PC-3 (cell line): ENCODE measurements at regions not wholly inside any gene's neighbourhood (a gene's known extent, or its start where the extent isn't known, plus 50 kb on each side); places are given as distances from the start of the nearest gene placed in this dataset.

Source experiments
- ATAC-seq: fragments of 200-7000 bp; cut with Tn5 transposase; 2 replicates; pipeline ENCODE4 v1.9.1; 2020; ENCODE audit warnings: mild to moderate bottlenecking, moderate library complexity
- BruUV-seq: library from RNA; stranded (reverse); fragments of 400-500 nt; replicated peaks from 2 replicates; lab custom pipeline; 2021; lab: Mats Ljungman, UMichigan
- CTCF ChIA-PET: fragments of 300-600 bp; sonication (Branson Sonifier 250); formaldehyde crosslinking; loops from one replicate; lab custom pipeline; 2022; ENCODE audit warnings: antibody characterized with exemption; lab: Charles Lee
- POLR2A ChIA-PET: fragments of 300-600 bp; sonication (Branson Sonifier 250); formaldehyde crosslinking; loops from one replicate; lab custom pipeline; 2022; ENCODE audit warnings: antibody characterized with exemption; ENCODE audit not compliant: unreplicated experiment; lab: Charles Lee
- DNase-seq: peaks from one replicate; pipeline ENCODE4 v3.0.0-alpha.2; 2015
- H2AFZ ChIP-seq: fragments of 300-600 bp; sonication (generic); 2 replicates; pipeline ENCODE4 v1.6.0; 2016; ENCODE audit warnings: antibody characterized with exemption, low read length
- H3F3A ChIP-seq: fragments of 300-600 bp; sonication (generic); one replicate; pipeline ENCODE4 v1.6.0; 2017; ENCODE audit warnings: antibody characterized with exemption, low read length, control low read depth, mild to moderate bottlenecking; ENCODE audit not compliant: unreplicated experiment
- H3K27ac ChIP-seq: fragments of 300-600 bp; sonication (generic); 2 replicates; pipeline ENCODE4 v1.5.1; 2016; ENCODE audit warnings: mild to moderate bottlenecking, low read length
- H3K27me3 ChIP-seq: fragments of 300-600 bp; sonication (generic); 2 replicates; pipeline ENCODE4 v1.6.1; 2016; ENCODE audit warnings: low read length, mixed read lengths
- H3K36me3 ChIP-seq: fragments of 300-600 bp; sonication (generic); 2 replicates; pipeline ENCODE4 v1.6.1; 2016; ENCODE audit warnings: low read depth, mixed run types, low read length, mixed read lengths
- H3K4me1 ChIP-seq: fragments of 300-600 bp; sonication (generic); 2 replicates; pipeline ENCODE4 v1.5.1; 2016; ENCODE audit warnings: low read length; ENCODE audit not compliant: insufficient read depth
- H3K4me2 ChIP-seq: fragments of 300-600 bp; sonication (generic); 2 replicates; pipeline ENCODE4 v1.6.0; 2016; ENCODE audit warnings: low read length
- H3K4me3 ChIP-seq: fragments of 300-600 bp; sonication (generic); 2 replicates; pipeline ENCODE4 v1.5.1; 2016; ENCODE audit warnings: mild to moderate bottlenecking, low read length, mixed read lengths
- H3K79me2 ChIP-seq: fragments of 300-600 bp; sonication (generic); 2 replicates; pipeline ENCODE4 v1.6.1; 2017; ENCODE audit warnings: low read length, mixed read lengths
- H3K9ac ChIP-seq: fragments of 300-600 bp; sonication (generic); 2 replicates; pipeline ENCODE4 v1.6.0; 2016; ENCODE audit warnings: mild to moderate bottlenecking, low read length
- H3K9me2 ChIP-seq: fragments of 300-600 bp; sonication (generic); replicated peaks from 2 replicates; pipeline ENCODE4 v1.6.1; 2016; ENCODE audit warnings: mixed run types, low read length, mixed read lengths
- H3K9me3 ChIP-seq: fragments of 300-600 bp; sonication (generic); 2 replicates; pipeline ENCODE4 v1.6.1; 2016; ENCODE audit warnings: low read length, mixed read lengths
- H4K20me1 ChIP-seq: fragments of 300-600 bp; sonication (generic); 2 replicates; pipeline ENCODE4 v1.6.1; 2016; ENCODE audit warnings: low read length, mixed read lengths
- CTCF ChIP-seq: fragments of 300-600 bp; sonication (generic); conservative IDR thresholded peaks from 2 replicates; pipeline ENCODE4 v1.5.1; 2017; ENCODE audit warnings: antibody characterized with exemption, low read depth, mild to moderate bottlenecking, low read length
- EZH2 ChIP-seq: fragments of 300-600 bp; sonication (generic); IDR thresholded peaks from one replicate; pipeline ENCODE4 v1.6.1; 2017; ENCODE audit warnings: antibody characterized with exemption, mild to moderate bottlenecking, low read length; ENCODE audit not compliant: unreplicated experiment
- EZH2phosphoT487 ChIP-seq: fragments of 300-600 bp; sonication (generic); IDR thresholded peaks from 2 replicates; pipeline ENCODE4 v1.6.1; 2018; ENCODE audit warnings: mild to moderate bottlenecking, antibody characterized with exemption, low read length, borderline replicate concordance
- intact Hi-C: fragments of 100-400 bp; cut with micrococcal nuclease; formaldehyde crosslinking; loops from 2 replicates; pipeline ENCODE4 v1.9.0; 2023

- no peak overlapping the region for H2AFZ ChIP-seq
- H3K79me2 ChIP-seq: no peaks in the 10 kb centered on the region
- H3K9me2 ChIP-seq: no peaks in the 10 kb centered on the region
- no peak for TF ChIP-seq EZH2
- TF ChIP-seq EZH2phosphoT487: no peak
- TF ChIP-seq CTCF: no peak
- no peaks in the 10 kb centered on the region for H4K20me1 ChIP-seq
- ATAC-seq: no peak
- no peak overlapping the region for H3K9ac ChIP-seq
- intact Hi-C loops: no loop called here
- H3K27ac ChIP-seq: no peak overlapping the region
- H3K4me3 ChIP-seq: no peak overlapping the region
- no peak for DNase-seq
- no peaks in the 10 kb centered on the region for H3K9me3 ChIP-seq
- no TSS peak for BruUV-seq
- H3K36me3 ChIP-seq: no peaks in the 10 kb centered on the region
- no peaks in the 10 kb centered on the region for H3F3A ChIP-seq
- ChIA-PET POLR2A (no interaction called here), CTCF (no interaction called here)
- H3K27me3 ChIP-seq: 0 out of 2 replicates have a peak, but pooled peaks cover 6% of the 10 kb centered on the region
- H3K4me2 ChIP-seq: no peak overlapping the region
- H3K4me1 ChIP-seq: no peaks in the 10 kb centered on the region
These were observed 166.3 kb upstream of the LEF1 start for GRCh38 chr4:108335081-108335480.

DNA sequence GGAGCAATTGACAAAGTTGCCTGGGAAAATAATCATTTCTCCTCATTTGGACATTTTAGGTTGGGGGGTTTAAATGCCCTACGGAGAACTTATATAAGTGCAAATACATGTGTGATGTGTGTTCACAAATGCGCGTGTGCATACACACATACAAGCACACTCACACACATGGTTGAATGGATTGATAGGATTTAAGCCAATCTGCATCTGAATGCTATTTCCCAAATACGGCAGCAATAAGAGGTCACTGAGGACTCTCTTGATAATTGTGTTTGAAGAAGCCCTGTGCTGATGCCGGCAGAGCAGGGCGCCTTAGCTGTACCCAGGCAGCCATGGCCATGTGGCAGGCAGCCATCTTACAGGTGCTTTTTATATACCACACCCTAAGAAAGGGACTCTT, 165.3 kb upstream of the LEF1 start:
- ATAC-seq (no peak), DNase-seq (no peak)
- Histone ChIP-seq H3K9ac (no peak overlapping the region), H3K9me2 (no peaks in the 10 kb centered on the region), H3K79me2 (no peaks in the 10 kb centered on the region), H3K4me1 (no peaks in the 10 kb centered on the region), H2AFZ (no peak overlapping the region), H3K4me3 (no peak overlapping the region), H3F3A (no peaks in the 10 kb centered on the region), H3K9me3 (no peaks in the 10 kb centered on the region), H3K4me2 (no peak overlapping the region), H3K27ac (no peak overlapping the region), H4K20me1 (no peaks in the 10 kb centered on the region), H3K36me3 (no peaks in the 10 kb centered on the region), H3K27me3 (0 out of 2 replicates have a peak, but pooled peaks cover 6% of the 10 kb centered on the region)
- ChIA-PET CTCF (no interaction called here), POLR2A (no interaction called here)
- no peak for TF ChIP-seq EZH2phosphoT487
- no peak for TF ChIP-seq CTCF
- TF ChIP-seq EZH2: no peak
- BruUV-seq: no TSS peak
- intact Hi-C loops: no loop called here

DNA sequence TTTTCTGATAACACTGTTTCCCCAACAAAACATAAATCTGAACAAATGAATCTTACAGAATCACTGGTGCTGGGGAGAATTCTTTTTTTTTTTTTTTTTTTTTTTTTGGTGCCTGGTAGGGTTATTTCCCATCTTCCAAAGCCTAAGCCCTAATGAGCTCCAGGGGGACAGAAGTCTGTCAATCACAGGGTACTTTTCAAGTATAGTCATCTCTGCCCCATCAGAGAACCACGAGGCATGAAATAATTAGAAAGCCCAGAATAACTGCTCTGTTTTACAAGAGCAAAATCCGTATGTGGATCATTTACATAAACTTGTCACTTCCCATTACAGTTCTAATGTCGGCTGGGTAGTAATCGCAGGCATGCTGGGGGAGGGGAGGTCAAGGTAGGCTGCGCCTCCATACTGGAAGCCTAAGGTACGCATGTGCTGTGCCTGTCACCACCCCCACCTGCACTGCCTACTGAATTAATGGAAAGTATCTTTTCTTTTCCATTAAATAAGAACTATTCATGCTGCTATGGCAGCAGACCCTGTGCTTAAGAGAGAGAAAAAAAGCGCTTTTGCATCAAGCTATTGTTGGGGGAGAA, 164.7 kb upstream of the LEF1 start:
- ChIA-PET CTCF (no interaction called here), POLR2A (no interaction called here)
- no peaks in the 10 kb centered on the region for H3F3A ChIP-seq
- H3K36me3 ChIP-seq: no peaks in the 10 kb centered on the region
- no peaks in the 10 kb centered on the region for H3K79me2 ChIP-seq
- ATAC-seq (no peak), DNase-seq (no peak)
- H3K4me3 ChIP-seq: no peak overlapping the region
- no peak overlapping the region for H3K27ac ChIP-seq
- TF ChIP-seq CTCF: no peak
- TF ChIP-seq EZH2: no peak
- no peak for TF ChIP-seq EZH2phosphoT487
- H3K4me2 ChIP-seq: no peak overlapping the region
- H2AFZ ChIP-seq: no peak overlapping the region
- no peak overlapping the region for H3K9ac ChIP-seq
- H3K27me3 ChIP-seq: 0 out of 2 replicates have a peak, but pooled peaks cover 6% of the 10 kb centered on the region
- H3K4me1 ChIP-seq: no peaks in the 10 kb centered on the region
- H4K20me1 ChIP-seq: no peaks in the 10 kb centered on the region
- H3K9me3 ChIP-seq: no peaks in the 10 kb centered on the region
- BruUV-seq: no TSS peak
- intact Hi-C loops: no loop called here
- H3K9me2 ChIP-seq: no peaks in the 10 kb centered on the region
